ENCODE measurements at regions not wholly inside any gene's neighbourhood (a gene's known extent, or its start where the extent isn't known, plus 50 kb on each side); places are given as distances from the start of the nearest gene placed in this dataset.

GRCh38 chr12:45674181-45674977 lies 55.1 kb upstream of the ARID2 start:
- ChIA-PET POLR2A (interaction anchor here (0.8 to 2.4 kb wide), 9 partner anchors 10 to 458 kb away, joined by 3 to 23 read pairs (median 3); partner anchors contain the start of genes ANO6 and ARID2), CTCF (interaction anchor here (0.7 to 2.2 kb wide), 10 partner anchors 13 to 509 kb away, joined by 3 to 10 read pairs (median 4); no protein-coding TSS in a partner anchor)
- no TSS peak for BruUV-seq (replicated peaks)
- H3K36me3 Mint-ChIP-seq (ENCODE audit: insufficient read depth, unreplicated experiment), result no peaks in the 10 kb centered on the region
- no peaks in the 10 kb centered on the region for H3K27me3 Mint-ChIP-seq (ENCODE audit: insufficient read depth, unreplicated experiment)
- H3K27ac Mint-ChIP-seq (ENCODE audit: low read depth, unreplicated experiment), result no peak overlapping the region
- no peak overlapping the region for H3K4me3 Mint-ChIP-seq (ENCODE audit: unreplicated experiment)
- no peak for TF ChIP-seq CTCF (IDR thresholded peaks at IDR 0.05; ENCODE audit: unreplicated experiment)
- H3K4me1 Mint-ChIP-seq (ENCODE audit: insufficient read depth, unreplicated experiment), result peaks cover 7% of the 10 kb centered on the region
- DNase-seq (ENCODE audit: unreplicated experiment), result peak; percentile 92
- intact Hi-C loops (cut with micrococcal nuclease), result no loop called here
- H3K9me3 Mint-ChIP-seq (ENCODE audit: unreplicated experiment), result no peaks in the 10 kb centered on the region

- ChIA-PET POLR2A (no interaction called here), CTCF (interaction anchor here (0.6 kb wide), 2 partner anchors 30 to 55 kb away, joined by 3 read pairs; no protein-coding TSS in a partner anchor)
- no peak for DNase-seq (ENCODE audit: unreplicated experiment)
- no peak for TF ChIP-seq CTCF (IDR thresholded peaks at IDR 0.05; ENCODE audit: unreplicated experiment)
- no peaks in the 10 kb centered on the region for H3K27me3 Mint-ChIP-seq (ENCODE audit: insufficient read depth, unreplicated experiment)
- peaks cover 7% of the 10 kb centered on the region for H3K4me1 Mint-ChIP-seq (ENCODE audit: insufficient read depth, unreplicated experiment)
- H3K36me3 Mint-ChIP-seq (ENCODE audit: insufficient read depth, unreplicated experiment), result no peaks in the 10 kb centered on the region
- BruUV-seq (replicated peaks), result no TSS peak
- intact Hi-C loops (cut with micrococcal nuclease), result loop anchor here (1.0 kb wide), 1 partner anchor 53 kb away; no protein-coding TSS in a partner anchor
- no peak overlapping the region for H3K27ac Mint-ChIP-seq (ENCODE audit: low read depth, unreplicated experiment)
- H3K4me3 Mint-ChIP-seq (ENCODE audit: unreplicated experiment), result no peak overlapping the region
- H3K9me3 Mint-ChIP-seq (ENCODE audit: unreplicated experiment), result no peaks in the 10 kb centered on the region
These were observed 54.0 kb upstream of the ARID2 start for GRCh38 chr12:45675534-45675933.

Measured in MCF 10A (cell line).